ENCODE measurements at regions not wholly inside any gene's neighbourhood (a gene's known extent, or its start where the extent isn't known, plus 50 kb on each side); places are given as distances from the start of the nearest gene placed in this dataset.
A peak's percentile ranks its signal among the peaks of the same experiment; 100 is the strongest.

DNA sequence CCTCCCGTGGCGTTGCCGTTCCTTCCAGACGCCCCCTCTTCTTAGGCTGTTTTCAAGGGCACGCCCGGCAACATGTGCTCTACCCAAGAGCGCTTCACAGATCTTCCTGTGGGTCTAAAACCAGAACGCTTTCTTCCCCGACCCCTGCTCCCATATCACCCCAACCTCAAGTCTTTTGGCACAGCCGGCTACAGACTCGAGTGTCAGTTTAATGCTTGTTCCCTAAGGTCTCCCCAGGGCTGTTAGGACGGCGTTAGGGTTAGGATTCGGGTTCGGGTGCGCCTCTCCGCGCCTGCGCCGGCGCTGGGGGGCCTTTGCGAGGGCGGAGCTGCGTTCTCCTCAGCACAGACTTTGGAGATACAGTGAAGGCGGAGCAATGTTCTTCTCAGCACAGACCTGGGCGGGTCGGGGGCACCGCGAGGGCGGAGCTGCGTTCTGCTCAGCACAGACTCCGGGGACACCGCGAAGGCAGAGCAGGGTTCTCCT is 274.7 kb downstream of the CCDC74A start:
- TF ChIP-seq POLR2A (IDR thresholded peaks at IDR 0.05) (peak in 1 of 3 donors; percentile 18), POLR2AphosphoS5 (IDR thresholded peaks at IDR 0.05) (peak; percentile 12 to 73 (median 50))
- TF ChIP-seq, protein P1, sequence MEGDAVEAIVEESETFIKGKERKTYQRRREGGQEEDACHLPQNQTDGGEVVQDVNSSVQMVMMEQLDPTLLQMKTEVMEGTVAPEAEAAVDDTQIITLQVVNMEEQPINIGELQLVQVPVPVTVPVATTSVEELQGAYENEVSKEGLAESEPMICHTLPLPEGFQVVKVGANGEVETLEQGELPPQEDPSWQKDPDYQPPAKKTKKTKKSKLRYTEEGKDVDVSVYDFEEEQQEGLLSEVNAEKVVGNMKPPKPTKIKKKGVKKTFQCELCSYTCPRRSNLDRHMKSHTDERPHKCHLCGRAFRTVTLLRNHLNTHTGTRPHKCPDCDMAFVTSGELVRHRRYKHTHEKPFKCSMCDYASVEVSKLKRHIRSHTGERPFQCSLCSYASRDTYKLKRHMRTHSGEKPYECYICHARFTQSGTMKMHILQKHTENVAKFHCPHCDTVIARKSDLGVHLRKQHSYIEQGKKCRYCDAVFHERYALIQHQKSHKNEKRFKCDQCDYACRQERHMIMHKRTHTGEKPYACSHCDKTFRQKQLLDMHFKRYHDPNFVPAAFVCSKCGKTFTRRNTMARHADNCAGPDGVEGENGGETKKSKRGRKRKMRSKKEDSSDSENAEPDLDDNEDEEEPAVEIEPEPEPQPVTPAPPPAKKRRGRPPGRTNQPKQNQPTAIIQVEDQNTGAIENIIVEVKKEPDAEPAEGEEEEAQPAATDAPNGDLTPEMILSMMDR (IDR thresholded peaks at IDR 0.05 in 8 of 11, conservative IDR thresholded peaks at IDR 0.05 in 3 of 11): peak in 1 of 11 experiments; percentile 4
